GM12878 (cell line): ENCODE measurements at regions not wholly inside any gene's neighbourhood (a gene's known extent, or its start where the extent isn't known, plus 50 kb on each side); places are given as distances from the start of the nearest gene placed in this dataset.

ENCODE experiments used
- EZH2 ChIP-seq: IDR thresholded peaks from 2 replicates; pipeline ENCODE4 v1.6.1; 2012; ENCODE audit warnings: low read depth, mild to moderate bottlenecking, control low read depth, inconsistent platforms, low read length, borderline replicate concordance; ENCODE audit not compliant: control insufficient read depth
- POLR2AphosphoS5 ChIP-seq: IDR thresholded peaks from 2 replicates; pipeline ENCODE4 v1.6.1; 2011; ENCODE audit warnings: mild to moderate bottlenecking, low read length, inconsistent platforms
- PRDM15 ChIP-seq: fragments of 450-650 bp; formaldehyde crosslinking; IDR thresholded peaks from 2 replicates; pipeline ENCODE4 v1.4.0; 2020; ENCODE audit warnings: mild to moderate bottlenecking, moderate library complexity
- RBBP5 ChIP-seq: fragments of 200-600 bp; sonication (generic); conservative IDR thresholded peaks from 2 replicates; pipeline ENCODE4 v1.6.1; 2016
- SREBF2 ChIP-seq: IDR thresholded peaks from 2 replicates; pipeline ENCODE4 v1.6.1; 2012; ENCODE audit warnings: mild to moderate bottlenecking, low read length
- ZBTB33 ChIP-seq: fragments of 450-650 bp; IDR thresholded peaks from 2 replicates; pipeline ENCODE4 v1.6.1; 2017; ENCODE audit warnings: mild to moderate bottlenecking
- ZNF274 ChIP-seq: IDR thresholded peaks from one replicate; pipeline ENCODE4 v1.8.0; 2011; ENCODE audit not compliant: insufficient read length, insufficient read depth
- TF ChIP-seq, protein P1 (sequence below), 3 experiments: IDR thresholded peaks in 2 of 3; conservative IDR thresholded peaks in 1 of 3; 2 replicates each; pipeline ENCODE4 v1.5.1; 2011; ENCODE audit warnings: low read depth in 3 of 3, low read length in 3 of 3, mild to moderate bottlenecking in 3 of 3, control low read depth in 2 of 3, moderate library complexity in 2 of 3, inconsistent platforms in 1 of 3, mixed read lengths in 1 of 3; ENCODE audit not compliant: control insufficient read depth in 2 of 3, insufficient read depth in 1 of 3; ENCODE audit errors: extremely low read depth in 1 of 3

DNA sequence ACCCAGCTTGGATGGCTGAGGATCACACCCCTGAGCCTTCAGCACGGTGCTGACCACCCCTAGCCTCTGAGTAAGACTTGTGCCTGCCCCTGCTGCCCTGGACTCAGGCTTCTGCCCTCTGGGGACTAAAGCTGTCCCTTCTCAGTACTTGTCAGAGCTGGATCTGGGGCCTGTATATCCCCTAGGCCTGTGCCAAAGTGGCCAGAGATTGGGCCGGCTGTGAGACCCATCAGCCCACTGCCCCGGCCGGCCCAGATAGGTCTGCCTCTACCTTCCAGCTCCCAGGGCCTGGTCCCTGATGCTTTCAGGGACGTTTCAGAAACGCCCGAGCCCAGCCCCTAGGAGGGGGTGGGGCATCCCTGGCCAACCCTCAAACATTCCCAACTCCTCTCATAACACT lies 137.8 kb downstream of the ZDHHC20 start:
- TF ChIP-seq RBBP5 = no peak
- TF ChIP-seq EZH2 = no peak
- TF ChIP-seq, protein P1, sequence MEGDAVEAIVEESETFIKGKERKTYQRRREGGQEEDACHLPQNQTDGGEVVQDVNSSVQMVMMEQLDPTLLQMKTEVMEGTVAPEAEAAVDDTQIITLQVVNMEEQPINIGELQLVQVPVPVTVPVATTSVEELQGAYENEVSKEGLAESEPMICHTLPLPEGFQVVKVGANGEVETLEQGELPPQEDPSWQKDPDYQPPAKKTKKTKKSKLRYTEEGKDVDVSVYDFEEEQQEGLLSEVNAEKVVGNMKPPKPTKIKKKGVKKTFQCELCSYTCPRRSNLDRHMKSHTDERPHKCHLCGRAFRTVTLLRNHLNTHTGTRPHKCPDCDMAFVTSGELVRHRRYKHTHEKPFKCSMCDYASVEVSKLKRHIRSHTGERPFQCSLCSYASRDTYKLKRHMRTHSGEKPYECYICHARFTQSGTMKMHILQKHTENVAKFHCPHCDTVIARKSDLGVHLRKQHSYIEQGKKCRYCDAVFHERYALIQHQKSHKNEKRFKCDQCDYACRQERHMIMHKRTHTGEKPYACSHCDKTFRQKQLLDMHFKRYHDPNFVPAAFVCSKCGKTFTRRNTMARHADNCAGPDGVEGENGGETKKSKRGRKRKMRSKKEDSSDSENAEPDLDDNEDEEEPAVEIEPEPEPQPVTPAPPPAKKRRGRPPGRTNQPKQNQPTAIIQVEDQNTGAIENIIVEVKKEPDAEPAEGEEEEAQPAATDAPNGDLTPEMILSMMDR (IDR thresholded peaks at IDR 0.05 in 2 of 3, conservative IDR thresholded peaks at IDR 0.05 in 1 of 3; ENCODE audit: control insufficient read depth in 2 of 3, extremely low read depth in 1 of 3, insufficient read depth in 1 of 3, low read depth in 3 of 3, low read length in 3 of 3) = no peak
- no peak for TF ChIP-seq ZNF274
- no peak for TF ChIP-seq ZBTB33
- no peak for TF ChIP-seq POLR2AphosphoS5
- no peak for TF ChIP-seq SREBF2
- TF ChIP-seq PRDM15 (CRISPR knock-in tag) = no peak
